GM18861 (cell line): ENCODE measurements at regions not wholly inside any gene's neighbourhood (a gene's known extent, or its start where the extent isn't known, plus 50 kb on each side); places are given as distances from the start of the nearest gene placed in this dataset.

Experiments used
- ATAC-seq: cut with Tn5 transposase; IDR thresholded peaks from one replicate; pipeline ENCODE4 v1.9.1; 2021; ENCODE audit not compliant: unreplicated experiment

DNA sequence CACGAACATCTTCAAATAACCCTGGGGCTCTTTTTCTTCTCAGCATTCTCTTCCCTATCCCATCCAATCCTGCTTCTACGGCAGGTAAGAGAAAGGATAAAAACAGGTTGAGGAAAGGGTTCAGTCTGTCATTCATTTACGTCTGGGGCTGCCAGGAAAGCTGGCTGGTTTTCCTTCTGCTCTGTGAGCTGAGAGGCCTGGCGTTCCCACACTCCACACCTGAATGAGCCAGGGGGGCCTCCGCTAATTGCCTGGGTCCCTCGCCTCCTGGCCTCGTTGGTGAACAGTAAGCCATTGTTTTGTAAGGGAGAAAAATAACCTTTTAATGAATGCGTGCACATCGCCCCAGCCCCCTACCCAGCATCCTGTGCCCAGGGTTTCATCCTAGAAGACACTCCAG, 70.8 kb upstream of the SIM2 start:
- ATAC-seq: no peak

DNA sequence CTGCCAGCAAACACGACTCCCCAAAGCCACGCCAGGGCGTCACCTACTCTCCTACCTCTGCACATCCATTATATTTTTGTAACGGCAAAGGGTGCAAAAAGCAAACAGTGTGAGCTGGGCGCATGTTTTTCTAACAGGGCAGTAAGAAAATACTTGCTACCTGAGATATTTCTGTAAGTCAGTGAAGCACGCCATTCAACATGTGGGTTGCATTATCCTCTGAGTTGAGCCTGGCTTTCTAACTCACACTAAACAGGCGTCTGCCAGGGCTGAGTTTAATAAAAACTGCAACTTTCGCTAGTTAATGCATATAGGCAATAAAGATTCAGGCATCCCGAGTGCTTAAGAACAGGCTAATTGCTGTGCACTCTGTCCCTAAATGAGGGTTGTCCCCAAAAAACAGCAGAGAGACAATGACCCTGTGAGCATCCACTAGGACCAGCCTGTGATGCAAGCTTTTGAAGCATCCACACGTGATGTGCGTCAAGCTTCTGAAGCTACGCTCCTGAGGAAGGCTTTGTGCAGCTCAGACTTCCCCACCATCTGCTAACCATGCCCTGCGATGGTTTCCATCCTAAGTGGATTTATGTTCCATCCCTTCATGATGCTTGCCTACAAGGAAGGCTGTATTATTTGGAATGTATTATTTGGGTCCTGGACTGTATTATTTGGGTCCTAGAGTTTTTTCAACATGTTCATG, 70.0 kb upstream of the SIM2 start:
- no peak for ATAC-seq

DNA sequence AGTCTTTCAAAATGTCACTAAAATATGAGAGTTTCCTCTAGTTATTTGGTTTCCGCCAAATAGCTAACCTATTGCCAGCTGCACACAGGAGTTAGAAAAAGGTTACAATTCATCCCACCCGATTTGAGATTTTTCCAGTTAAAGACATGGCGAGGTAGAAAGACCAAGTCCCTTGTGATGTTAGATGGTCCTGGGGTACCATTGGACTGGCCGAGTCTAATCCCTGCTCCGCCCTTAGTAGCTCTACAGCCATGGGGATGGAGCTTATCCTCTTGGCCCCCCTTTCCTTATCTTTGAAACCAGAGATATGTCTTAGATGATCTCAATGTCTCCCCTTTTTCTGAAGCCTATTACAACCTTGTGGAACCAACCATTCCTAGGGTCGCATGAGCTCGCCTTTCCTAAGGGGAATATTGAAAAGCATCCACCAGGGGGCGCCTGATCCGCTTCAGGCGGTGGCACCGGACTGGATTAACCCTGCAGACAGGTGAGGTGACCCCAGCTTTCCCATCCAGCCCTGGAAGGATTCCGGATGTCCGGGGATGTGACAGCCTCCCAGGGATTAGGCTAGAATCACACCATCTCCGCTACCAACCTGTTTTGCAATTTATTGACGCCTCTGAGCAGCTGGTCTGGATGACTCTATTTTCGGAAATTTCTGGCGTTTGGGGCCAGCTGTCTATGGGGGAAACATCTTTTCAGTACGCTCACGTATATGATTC, 68.3 kb upstream of the SIM2 start:
- ATAC-seq: no peak

DNA sequence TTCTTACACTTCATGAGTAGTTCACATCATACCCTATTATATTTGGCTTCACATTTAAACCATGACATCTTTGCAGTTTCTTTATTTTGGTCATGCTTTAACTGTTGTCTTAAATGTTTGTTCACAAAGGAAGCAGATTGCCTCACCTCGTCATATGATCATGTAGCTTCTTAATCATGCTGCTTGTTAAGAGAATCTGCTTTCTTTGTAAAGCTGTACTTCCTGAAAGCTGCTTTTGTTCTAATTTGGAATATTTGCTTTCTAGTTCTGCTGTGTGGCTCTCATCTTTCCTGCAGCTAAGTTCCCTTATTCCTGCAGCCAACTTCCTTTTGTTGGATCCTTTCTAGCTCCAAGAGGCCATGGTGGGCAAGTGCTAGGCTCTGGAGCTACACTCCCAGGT, 62.9 kb upstream of the SIM2 start:
- ATAC-seq: no peak

DNA sequence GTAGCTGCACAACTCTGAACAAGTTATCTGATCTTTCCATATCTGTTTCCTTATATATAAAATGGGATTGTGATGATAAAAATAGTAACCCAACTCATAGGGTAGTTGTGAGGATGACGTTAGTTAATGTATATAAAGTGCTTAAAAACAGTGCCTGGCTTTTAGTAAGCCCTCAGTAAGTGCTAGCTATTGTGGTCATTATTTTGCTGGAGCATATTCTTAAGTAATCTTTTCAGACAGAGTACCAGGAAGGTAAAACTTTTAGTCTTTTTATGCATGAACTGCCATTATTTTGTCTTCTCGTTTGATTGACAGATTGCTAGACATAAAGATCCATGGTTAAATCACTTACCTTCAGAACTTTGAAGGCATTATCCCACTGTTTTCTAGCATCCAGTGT, 62.5 kb upstream of the SIM2 start:
- no peak for ATAC-seq

DNA sequence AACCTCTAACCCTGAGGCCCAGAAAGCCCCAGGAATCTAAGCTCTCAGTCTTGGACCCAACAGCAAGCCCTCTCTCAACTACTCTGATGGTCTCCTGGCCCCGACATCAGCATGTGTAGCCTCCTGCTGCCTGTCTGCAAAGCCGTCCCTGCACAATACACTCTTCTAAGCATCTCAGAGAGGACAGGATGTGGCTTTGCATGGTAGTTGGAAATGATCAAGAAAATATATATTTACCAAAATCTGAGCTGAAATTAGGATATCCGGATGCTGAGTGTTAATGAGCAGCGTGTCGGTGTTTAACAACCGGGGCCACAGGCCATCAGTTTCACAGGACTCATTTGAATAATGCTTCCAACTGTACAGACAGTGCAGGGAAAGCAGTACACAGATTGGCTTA, 59.1 kb upstream of the SIM2 start:
- ATAC-seq: no peak

DNA sequence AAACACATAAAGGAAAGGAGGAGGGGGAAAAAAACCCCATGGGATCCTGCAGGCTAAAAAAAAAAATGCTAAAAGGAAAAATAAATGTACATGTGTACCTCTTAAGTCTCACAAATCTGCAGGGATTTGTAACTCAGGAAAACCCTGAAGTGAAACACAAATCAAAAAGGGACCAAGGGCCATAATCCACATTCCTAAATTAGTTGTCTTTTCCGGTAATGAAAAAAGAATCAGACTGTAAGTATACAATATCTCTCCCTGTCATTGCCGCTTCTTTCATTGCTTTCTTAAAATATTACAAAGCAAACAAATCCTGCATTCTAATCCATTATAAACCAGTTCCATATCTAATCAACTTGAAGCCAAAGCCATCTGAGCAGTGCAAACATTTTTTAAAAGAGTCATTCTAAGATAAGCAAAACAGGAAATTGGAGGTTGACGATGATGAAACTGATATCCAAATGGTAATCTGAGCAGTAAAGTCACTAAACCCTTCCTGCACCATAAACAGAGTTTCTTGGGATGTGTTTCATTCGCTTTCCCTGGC, 58.7 kb upstream of the SIM2 start:
- no peak for ATAC-seq

DNA sequence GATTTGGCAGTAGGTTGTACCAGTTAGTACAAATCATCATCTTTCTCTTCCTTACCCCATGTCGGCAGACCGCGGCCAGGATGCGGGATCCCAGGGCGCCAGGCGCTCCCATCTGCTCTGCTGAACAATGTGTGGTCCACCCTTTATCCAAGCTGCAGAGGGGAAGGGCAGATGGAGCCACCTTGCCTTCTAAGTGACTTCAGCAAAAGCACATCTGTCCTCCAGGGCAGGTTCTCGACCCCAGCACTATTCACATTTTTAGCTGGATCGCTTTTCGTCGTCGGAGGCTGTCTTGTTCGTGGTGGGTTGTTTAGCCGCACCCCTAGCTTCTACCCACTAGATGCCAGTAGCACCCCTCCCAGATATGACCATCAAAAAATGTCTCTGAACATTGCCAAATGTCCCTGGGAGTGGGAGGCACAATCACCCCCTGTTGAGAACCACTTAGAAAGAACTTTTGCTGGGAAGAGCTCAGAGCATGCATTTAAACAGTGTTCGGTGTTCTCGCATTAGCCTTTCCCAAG, 58.1 kb upstream of the SIM2 start:
- ATAC-seq: no peak

DNA sequence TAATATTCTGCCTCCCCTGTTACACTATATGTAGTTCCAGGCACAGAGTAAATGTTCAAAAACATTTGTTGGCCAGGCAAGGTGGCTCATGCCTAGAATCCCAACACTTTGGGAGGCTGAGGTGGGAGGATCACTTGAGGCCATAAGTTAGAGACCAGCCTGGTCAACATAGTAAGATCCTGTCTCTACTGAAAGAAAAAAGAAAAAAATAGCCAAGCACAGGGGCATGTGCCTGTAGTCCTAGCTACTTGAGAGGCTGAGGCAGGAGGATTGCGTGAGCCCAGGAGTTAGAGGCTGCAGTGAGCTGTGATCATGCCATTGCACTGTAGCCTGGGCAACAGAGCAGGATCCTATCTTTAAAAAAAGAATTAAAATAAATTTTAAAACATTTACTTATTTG, 57.6 kb upstream of the SIM2 start:
- ATAC-seq: no peak

DNA sequence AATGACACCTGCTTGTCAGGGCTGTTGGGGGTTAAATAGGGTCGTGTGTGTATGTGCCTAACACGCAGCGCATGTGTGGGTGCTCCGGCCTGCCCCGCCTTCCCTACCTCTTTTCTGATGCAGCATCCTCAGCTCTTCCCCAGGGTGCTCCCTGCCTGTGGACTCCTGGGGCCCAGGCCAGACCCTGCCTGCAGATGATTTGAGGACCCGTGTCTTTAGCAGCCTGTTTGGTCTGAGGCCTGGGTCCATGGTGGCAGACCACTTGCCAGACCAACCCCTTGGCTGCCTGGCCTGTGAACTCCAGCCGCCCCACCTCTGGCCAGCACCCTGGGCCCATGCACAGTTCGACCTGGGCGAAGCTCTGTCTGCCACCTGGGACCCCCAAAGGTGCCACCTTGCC, 57.0 kb upstream of the SIM2 start:
- ATAC-seq: no peak

DNA sequence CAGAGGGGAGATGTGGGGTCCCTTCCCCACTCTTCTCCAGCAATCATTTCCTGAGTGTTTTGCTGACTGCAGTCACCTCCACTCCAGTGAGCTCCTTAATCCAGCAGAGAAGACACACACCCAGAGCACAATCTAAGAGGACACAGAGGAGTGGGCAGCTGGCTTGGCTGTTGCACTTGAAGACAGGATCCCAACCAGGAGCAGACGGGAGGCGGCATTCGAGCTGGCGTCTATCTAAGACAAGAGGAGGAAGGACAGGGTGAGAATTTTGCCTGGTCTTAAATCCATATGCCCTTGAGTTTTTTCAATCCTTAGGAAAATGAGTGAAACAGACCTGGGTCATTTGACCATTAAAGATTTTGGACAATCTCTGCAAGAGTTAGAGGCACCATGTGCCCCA, 56.1 kb upstream of the SIM2 start:
- ATAC-seq: no peak

DNA sequence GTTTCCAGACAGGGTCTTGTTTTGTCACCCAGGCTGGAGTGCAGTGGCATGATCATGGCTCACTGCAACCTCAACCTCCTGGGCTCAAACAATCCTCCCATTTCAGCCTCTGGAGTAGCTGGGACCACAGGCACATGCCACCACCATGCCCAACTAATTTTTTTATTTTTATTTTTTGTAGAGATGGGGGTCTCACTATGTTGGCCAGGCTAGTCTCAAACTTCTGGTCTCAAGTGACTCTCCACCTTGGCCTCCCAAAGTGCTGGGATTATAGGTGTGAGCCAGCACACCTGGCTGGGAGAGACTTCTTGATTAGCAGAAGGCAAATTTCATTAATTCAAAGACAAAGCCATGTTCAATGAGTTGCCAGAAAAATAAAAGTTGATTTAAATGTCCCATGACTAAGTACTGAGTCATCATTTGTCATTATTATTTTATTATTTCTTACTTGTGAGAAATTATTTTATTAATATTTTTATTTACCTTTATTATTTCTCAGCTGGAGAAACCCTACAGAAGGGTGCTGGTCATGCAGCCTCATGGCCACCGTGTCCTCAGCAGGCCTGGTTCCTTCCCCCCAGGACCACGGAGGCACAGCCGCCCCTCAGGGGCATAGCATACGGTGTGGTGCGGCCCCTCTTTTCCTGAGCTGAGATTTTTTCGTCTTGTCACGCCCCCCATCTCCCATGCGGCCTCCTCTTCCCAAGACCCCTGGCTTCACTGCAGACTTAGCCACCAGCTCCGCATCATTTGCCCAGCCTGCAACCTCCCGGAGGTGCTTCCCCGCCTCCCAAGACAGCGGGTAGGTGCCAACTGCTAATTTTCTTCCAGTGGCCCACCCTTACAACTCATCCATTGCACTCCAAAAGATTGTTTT, 55.3 kb upstream of the SIM2 start:
- ATAC-seq: no peak

DNA sequence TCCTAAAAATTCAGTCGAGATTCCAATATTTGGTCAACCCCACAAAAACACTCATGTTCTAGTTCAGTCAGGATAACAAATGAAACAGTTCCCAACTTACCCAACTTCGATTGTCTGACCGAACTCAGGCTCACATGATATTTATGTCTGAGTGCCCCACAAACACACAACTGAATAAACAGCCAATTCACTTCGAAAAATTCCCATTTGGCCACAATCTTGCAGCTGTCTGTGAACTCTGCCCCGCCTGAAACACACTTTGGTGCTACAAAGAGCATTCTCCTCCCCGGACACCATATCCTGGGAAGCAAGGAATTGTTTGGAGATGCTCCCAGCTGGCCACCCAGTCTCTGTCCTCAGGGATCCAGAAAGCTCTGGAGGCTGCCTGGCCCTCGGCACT, 52.9 kb upstream of the SIM2 start:
- no peak for ATAC-seq

DNA sequence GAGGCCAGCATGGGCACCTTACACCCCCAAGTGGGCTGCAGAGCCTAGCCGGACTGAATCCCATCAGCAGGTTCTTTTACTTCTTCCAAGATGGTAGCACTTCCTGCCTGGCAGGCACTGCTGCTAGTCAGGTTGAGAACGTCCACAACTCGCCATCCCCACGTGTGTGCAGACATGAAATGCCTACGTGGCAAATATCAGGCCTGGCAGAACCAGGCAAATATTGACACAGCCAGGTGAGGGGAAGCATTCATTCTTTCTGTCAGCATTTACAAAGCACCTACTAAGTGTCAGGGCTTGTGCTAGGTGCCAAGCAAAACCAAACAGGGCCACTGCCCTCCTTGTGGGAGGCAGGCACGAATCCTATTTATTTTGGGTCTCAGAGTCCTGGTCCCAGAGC, 52.3 kb upstream of the SIM2 start:
- no peak for ATAC-seq

DNA sequence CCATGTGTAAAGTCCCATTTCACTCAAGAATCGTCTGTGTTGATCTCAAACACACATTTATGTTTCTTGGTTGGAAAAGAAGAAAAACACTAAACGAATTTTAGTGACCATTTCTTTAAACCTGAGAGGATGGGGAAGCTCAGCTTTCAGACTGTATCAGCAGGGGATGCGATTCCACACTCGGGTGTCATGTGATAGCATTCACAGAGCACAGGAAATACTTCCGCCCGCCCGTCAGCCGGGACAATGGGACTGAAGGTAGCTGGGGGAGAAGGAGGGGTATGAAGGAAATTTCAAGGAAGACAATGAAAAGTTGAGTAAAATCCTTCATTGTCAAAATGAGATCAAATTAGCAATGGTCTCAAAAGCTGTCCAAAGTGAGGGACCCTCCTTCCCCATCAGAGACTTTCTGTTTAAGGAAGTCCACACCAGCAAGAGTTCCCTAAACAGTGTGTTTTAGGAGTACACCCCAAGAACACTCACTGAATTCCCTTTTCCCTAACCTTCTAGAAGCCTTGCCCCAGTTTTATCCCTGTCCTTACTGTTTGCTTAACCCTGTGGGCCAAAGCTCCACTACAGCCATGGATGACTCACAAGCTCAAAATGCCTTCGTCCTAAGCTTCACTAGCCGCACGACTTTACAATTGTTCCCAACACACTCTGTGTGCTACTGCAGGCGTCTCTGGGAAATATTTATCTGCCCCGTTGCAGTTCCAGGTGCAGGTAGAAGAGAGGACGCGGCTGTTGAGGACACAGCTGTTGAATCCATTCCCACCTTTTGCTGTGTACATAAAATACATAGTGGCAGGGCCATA, 51.4 kb upstream of the SIM2 start:
- ATAC-seq: no peak
